GM19351 (cell line): ENCODE measurements at regions not wholly inside any gene's neighbourhood (a gene's known extent, or its start where the extent isn't known, plus 50 kb on each side); places are given as distances from the start of the nearest gene placed in this dataset.

Experiments used
- ATAC-seq: cut with Tn5 transposase; IDR thresholded peaks from one replicate; pipeline ENCODE4 v1.9.1; 2021; ENCODE audit warnings: mild to moderate bottlenecking, moderate library complexity; ENCODE audit not compliant: unreplicated experiment

GRCh38 chr6:113170454-113170853 lies 686.7 kb upstream of the MARCKS start:
- ATAC-seq = no peak

GRCh38 chr6:113171882-113172281 lies 685.3 kb upstream of the MARCKS start:
- no peak for ATAC-seq

DNA sequence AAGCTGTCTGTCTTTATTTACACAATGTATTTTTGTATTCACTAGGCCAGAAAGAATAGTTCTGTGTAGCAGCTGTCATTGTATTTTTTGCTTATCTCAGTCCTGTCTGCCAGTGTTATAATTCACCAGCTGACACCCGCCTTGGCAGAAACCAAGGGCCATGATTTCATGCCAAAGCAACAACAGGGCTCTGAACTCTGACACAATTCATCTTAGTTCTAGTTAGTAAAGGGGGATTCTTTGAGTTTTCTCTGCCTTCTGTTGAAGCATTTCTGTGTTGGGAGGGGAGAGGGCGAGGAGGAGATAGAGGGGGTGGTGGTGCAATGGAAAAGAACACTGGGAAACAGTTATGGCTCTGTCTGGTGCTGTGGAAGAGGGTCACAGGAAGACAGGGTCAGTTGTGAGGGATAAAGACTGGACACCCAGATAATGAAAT lies 684.6 kb upstream of the MARCKS start:
- ATAC-seq = no peak

DNA sequence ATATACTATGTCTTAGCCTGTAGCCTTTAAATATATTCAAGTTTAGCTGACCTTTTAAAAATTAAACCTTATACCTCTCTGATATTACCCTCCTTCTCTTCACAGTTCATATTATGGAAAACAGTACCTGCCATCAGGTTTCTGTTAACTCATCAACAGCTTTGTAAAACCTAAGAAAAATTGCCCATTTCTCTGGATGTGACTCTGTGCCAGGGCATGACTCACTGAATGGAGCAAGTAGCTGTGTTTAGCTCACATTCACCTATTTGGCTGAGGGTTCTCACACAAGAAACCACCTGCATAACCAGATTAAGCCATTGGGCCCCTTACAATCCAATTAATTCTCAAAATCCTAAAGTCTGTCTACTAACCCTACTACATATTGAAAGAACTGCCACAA lies 678.8 kb upstream of the MARCKS start:
- ATAC-seq = no peak

DNA sequence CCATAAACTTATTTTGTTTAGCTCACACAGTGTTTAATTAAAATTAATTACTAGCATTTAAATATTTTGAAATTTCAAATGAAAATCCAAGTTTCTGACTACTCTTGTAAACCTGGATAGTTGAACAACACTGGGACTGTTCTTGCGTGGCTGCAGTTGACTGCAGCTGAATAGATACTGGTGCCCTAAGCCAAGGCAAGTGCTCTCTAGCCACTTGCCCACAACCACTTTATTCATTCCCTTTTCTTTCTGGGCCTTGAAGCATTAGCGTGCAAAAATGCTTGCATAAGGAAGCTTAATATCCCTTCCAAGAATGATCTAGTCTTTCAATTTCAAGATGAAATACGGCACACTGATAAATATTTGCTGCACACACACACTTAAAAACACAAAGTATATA lies 676.0 kb upstream of the MARCKS start:
- ATAC-seq = no peak

DNA sequence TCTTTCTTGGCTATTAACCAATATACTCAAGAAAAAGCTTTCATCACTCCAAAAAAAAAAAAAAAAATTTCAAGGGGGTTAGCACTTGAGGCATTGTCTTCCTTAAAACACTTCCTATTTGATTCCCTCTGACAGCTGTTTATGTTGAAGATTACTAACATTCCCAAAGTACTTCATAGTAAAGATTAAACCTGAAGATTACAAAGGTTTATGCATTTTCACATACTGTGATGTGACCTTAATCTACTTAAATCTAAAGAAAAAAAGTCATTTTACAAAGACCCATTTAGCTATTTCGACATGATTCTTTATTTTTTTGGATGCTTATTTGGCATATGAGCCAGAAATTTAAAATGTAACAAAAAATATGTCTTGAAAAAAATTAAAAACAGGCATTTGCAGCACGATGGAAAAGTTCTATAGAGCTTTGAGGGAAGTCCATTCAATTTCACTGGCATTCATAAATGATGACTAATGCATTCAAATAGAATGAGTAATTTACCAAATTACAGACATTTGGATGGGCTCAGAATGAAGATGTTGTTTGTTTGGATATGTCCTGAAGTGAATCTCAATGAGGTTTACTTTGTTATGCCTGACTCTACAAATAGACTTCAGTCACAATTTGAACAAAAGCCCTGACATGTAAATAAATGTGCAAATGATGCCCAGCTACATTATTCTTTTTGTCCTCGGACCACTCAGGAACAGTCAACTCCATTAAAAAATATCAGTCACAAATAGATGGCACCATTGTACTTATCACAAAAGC lies 674.6 kb upstream of the MARCKS start:
- no peak for ATAC-seq

GRCh38 chr6:113184291-113184690 lies 672.9 kb upstream of the MARCKS start:
- no peak for ATAC-seq

- ATAC-seq = no peak
Measured at GRCh38 chr6:113184736-113185135, 672.4 kb upstream of the MARCKS start.

GRCh38 chr6:113185299-113185698 lies 671.8 kb upstream of the MARCKS start:
- ATAC-seq = no peak

DNA sequence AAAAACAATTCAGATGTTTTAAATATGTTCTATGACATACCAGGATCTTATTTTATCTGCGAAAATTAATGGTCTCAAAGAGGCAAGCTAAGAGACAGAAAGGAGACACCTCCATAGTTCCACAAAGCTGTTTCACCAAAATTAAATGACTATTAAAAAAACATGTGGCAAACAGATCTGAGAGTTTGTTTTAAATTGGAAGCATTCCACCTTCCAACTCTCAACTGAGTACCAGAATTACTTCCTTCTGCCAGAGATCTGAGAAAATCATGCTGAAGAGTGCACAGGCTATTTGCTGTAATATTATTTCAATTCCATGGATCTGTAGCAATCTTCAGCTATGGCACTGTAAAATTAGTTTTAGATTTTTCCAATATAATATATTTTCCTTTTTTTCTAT lies 669.5 kb upstream of the MARCKS start:
- ATAC-seq = no peak

- ATAC-seq = no peak
Measured at GRCh38 chr6:113188962-113189361, 668.2 kb upstream of the MARCKS start.

DNA sequence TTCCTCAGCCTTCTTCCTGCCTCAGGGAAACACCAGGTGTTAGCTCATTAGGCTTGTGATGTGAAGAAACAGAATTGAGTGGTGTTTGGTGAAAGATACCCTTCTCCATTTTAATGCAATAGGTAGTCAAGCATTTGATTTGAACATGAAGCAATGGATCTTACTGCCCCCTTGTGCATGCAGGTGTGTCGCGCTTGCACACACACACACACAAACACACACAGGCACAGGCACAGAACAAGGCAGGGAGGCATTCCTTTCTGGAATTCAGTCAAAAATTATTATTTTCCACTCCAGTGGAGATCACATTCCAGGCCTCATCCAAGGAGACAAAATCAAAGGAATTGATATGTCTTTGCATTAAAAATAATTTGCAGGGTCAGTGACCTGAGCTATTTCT lies 667.0 kb upstream of the MARCKS start:
- ATAC-seq = no peak

DNA sequence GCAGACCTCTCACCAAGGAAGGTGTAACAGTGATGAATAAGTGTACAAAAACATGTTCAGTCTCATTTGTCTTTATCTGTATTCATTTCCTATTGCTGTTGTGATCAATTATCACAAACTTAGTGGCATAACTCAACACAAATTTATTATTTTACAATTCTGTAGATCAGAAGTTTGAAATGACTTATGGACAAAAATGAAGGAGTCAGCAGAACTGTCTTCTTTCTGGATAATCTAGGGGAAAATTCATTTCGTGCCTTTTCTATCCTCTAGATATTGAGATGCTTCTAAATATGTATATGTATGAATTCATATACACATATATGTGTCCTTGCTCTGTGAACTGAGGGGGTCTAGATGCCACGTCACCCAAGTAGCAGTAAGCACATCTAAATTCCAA lies 663.1 kb upstream of the MARCKS start:
- no peak for ATAC-seq

- ATAC-seq = no peak
Measured at GRCh38 chr6:113202852-113203714, 654.1 kb upstream of the MARCKS start.

GRCh38 chr6:113203715-113204110 lies 653.4 kb upstream of the MARCKS start:
- no peak for ATAC-seq

DNA sequence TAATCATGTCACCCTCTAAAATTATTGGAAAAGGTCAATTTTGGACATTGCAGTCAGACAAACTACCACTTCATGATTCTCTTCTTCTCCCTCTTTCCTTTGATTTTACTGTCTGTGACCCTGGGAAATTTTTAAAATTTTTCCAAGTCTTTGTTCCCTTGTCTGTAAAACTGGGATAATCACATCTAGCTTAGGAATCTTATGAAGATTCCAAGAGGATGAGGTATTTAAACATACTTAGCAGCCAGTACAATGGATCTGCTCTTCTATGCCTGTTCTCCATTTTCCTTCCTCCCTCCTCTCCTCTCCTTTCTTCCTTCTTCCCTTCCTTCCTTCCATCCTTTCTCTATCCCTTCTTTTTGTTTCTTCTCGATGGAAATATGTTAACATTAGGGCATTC lies 651.6 kb upstream of the MARCKS start:
- no peak for ATAC-seq

DNA sequence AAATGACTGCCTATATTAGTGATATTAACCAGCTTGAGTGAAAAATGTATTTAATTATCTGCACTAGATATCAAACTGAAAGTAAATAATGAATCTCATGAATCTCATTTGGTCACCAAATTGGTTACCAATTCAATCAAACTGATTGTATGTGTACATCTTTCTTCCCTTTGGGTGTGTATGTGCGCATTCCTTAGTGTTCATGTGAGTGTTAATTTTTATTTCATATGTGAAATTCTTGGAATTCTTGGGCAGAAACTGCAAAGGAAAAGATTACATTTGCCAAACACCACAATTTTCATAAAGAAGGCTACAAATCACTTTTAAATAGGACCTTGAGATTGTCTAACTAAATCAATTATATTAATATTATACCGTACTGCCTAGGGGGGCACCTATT lies 648.4 kb upstream of the MARCKS start:
- ATAC-seq = no peak

- no peak for ATAC-seq
Measured at GRCh38 chr6:113209315-113209714, 647.8 kb upstream of the MARCKS start.

DNA sequence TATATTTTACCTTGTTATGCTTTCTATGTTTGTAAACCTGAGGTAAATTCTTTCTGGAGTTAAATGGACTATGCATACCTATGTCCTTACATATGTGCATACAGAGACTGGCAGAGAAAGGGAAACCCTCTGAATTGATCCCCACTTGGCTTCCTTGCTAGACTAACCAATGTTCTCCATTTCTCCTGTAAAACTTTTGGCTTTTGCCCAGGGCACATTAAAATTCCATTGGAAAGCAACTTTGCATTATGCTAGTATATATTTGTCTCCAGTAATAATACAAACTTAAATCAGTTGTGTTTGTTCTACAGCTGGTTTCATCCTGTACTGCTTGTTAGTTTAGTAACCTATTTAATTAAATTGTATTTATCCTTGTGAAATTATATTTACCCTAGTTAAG lies 646.0 kb upstream of the MARCKS start:
- no peak for ATAC-seq

DNA sequence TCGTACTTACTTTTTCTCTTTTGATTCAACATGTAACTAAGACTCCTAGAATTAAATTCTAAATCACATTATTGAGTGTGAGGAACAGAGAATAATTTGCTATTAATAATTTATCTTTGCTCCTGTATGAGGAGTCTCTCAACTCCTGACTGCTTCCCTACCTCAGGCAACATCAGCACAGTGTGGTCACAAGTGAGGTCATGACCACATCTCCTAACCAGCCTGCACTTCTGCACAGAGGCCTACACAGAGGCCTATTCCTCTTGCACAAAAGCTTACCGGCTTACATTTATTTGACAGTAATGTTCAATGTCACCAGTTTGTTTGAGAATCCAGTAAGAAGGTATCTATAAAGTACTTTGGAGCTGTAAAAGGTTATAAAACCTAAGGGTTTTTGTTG lies 637.4 kb upstream of the MARCKS start:
- no peak for ATAC-seq

GRCh38 chr6:113220832-113221231 lies 636.3 kb upstream of the MARCKS start:
- ATAC-seq = no peak

- no peak for ATAC-seq
Measured at GRCh38 chr6:113221850-113222249, 635.3 kb upstream of the MARCKS start.
